GM12878 (cell line): ENCODE measurements at regions not wholly inside any gene's neighbourhood (a gene's known extent, or its start where the extent isn't known, plus 50 kb on each side); places are given as distances from the start of the nearest gene placed in this dataset.

Experiments
- ATAC-seq: fragments of 200-7000 bp; cut with Tn5 transposase; 3 replicates; pipeline ENCODE4 v1.9.1; 2020; ENCODE audit warnings: mild to moderate bottlenecking, moderate library complexity
- BruUV-seq: library from RNA; stranded (reverse); fragments of 400-500 nt; replicated peaks from 2 replicates; lab custom pipeline; 2021; lab: Mats Ljungman, UMichigan
- CTCF ChIA-PET: fragments of 300-600 bp; sonication (Branson Sonifier 250); formaldehyde crosslinking; extraction: SDS; loops from one replicate; lab custom pipeline; 2021; ENCODE audit warnings: inconsistent platforms; lab: Yijun Ruan, JAX
- POLR2A ChIA-PET: fragments of 350-600 bp; formaldehyde crosslinking; extraction: SDS; loops from one replicate; lab custom pipeline; 2021; ENCODE audit warnings: inconsistent platforms; lab: Charles Lee
- RAD21 ChIA-PET: fragments of 300-600 bp; sonication (Branson Sonifier 250); formaldehyde crosslinking; loops from one replicate; lab custom pipeline; 2023; ENCODE audit warnings: antibody characterized with exemption; ENCODE audit not compliant: unreplicated experiment; lab: Charles Lee
- SMC1A ChIA-PET: fragments of 300-600 bp; sonication (Branson Sonifier 250); formaldehyde crosslinking; loops from one replicate; lab custom pipeline; 2023; ENCODE audit not compliant: unreplicated experiment, uncharacterized antibody; lab: Charles Lee
- DNase-seq: peaks from one replicate; pipeline ENCODE4 v3.0.0-alpha.2; 2011; ENCODE audit warnings: low read depth, low spot score
- FAIRE-seq: peaks from 3 replicates; lab custom pipeline; 2011; peaks lifted over from hg19 to GRCh38; lab: Jason Lieb, UNC
- H2AFZ ChIP-seq: 2 replicates; pipeline ENCODE4 v1.6.0; 2011; ENCODE audit warnings: low read depth, low read length, control low read depth; ENCODE audit not compliant: control insufficient read depth
- H3K27ac ChIP-seq: 2 replicates; pipeline ENCODE4 v1.5.1; 2011; ENCODE audit warnings: control low read depth; ENCODE audit not compliant: control insufficient read depth, insufficient read depth
- H3K27me3 ChIP-seq, 2 experiments: replicated peaks in 1 of 2; 2 replicates each; pipeline versions ENCODE4 v1.6.0 to v1.6.1; 2011; ENCODE audit warnings: low read length in 1 of 2; ENCODE audit not compliant: control insufficient read depth in 2 of 2, insufficient read depth in 2 of 2
- H3K36me3 ChIP-seq, 2 experiments: 2 replicates each; pipeline ENCODE4 v1.5.1; 2011; ENCODE audit warnings: low read length in 1 of 2; ENCODE audit not compliant: control insufficient read depth in 2 of 2, insufficient read depth in 2 of 2
- H3K4me1 ChIP-seq: 2 replicates; pipeline ENCODE4 v1.6.1; 2011; ENCODE audit warnings: mild to moderate bottlenecking, low read length, moderate library complexity, mixed read lengths; ENCODE audit not compliant: control insufficient read depth, insufficient read depth
- H3K4me2 ChIP-seq: 2 replicates; pipeline ENCODE4 v1.6.0; 2011; ENCODE audit warnings: control low read depth; ENCODE audit not compliant: control insufficient read depth, insufficient read depth
- H3K4me3 ChIP-seq: fragments of 200-600 bp; sonication (generic); 2 replicates; pipeline ENCODE4 v1.5.1; 2016
- H3K79me2 ChIP-seq: 2 replicates; pipeline ENCODE4 v1.6.0; 2011; ENCODE audit warnings: low read length; ENCODE audit not compliant: control insufficient read depth, insufficient read depth
- H3K9ac ChIP-seq: 2 replicates; pipeline ENCODE4 v1.8.0; 2011; ENCODE audit warnings: low read length, control low read depth, mixed read lengths; ENCODE audit not compliant: control insufficient read depth, insufficient read depth
- H3K9me3 ChIP-seq: replicated peaks from 3 replicates; pipeline ENCODE4 v1.5.1; 2011; ENCODE audit warnings: mild to moderate bottlenecking, low read length; ENCODE audit not compliant: control insufficient read depth, insufficient read depth
- H4K20me1 ChIP-seq: 2 replicates; pipeline ENCODE4 v1.6.0; 2011; ENCODE audit not compliant: control insufficient read depth, insufficient read depth
- CBFB ChIP-seq: IDR thresholded peaks from 2 replicates; pipeline ENCODE4 v1.6.1; 2016; ENCODE audit warnings: antibody characterized with exemption, low read depth
- CBX3 ChIP-seq: fragments of 200-600 bp; sonication (generic); IDR thresholded peaks from 2 replicates; pipeline ENCODE4 v1.6.1; 2016; ENCODE audit warnings: low read depth, borderline replicate concordance
- CBX5 ChIP-seq: sonication (generic); IDR thresholded peaks from 2 replicates; pipeline ENCODE4 v1.6.1; 2016; ENCODE audit warnings: low read depth, moderate library complexity, mild to moderate bottlenecking, inconsistent platforms
- CEBPZ ChIP-seq: fragments of 150-350 bp; IDR thresholded peaks from 2 replicates; pipeline ENCODE4 v1.6.1; 2016; ENCODE audit warnings: low read depth, low read length
- ETV6 ChIP-seq, 2 experiments: fragments of 450-650 bp in 1 of 2; IDR thresholded peaks in 1 of 2; conservative IDR thresholded peaks in 1 of 2; 2 replicates each; pipeline ENCODE4 v1.6.1; 2014; ENCODE audit warnings: antibody characterized with exemption in 1 of 2, borderline replicate concordance in 1 of 2, low read depth in 1 of 2, mild to moderate bottlenecking in 1 of 2, moderate library complexity in 1 of 2
- KAT2A ChIP-seq: conservative IDR thresholded peaks from 2 replicates; pipeline ENCODE4 v1.6.1; 2011; ENCODE audit warnings: low read depth, low read length; ENCODE audit not compliant: control insufficient read depth
- NFXL1 ChIP-seq: fragments of 450-650 bp; IDR thresholded peaks from 2 replicates; pipeline ENCODE4 v1.6.1; 2017; ENCODE audit warnings: antibody characterized with exemption, mild to moderate bottlenecking, borderline replicate concordance
- POLR2AphosphoS2 ChIP-seq: IDR thresholded peaks from 2 replicates; pipeline ENCODE4 v1.6.1; 2011; ENCODE audit warnings: low read depth, mild to moderate bottlenecking, low read length, improper control_type of control experiment, moderate library complexity
- RELB ChIP-seq: fragments of 450-650 bp; IDR thresholded peaks from 2 replicates; pipeline ENCODE4 v1.6.1; 2017; ENCODE audit warnings: low read depth, mild to moderate bottlenecking, moderate library complexity
- SUPT20H ChIP-seq: IDR thresholded peaks from 2 replicates; pipeline ENCODE4 v1.6.1; 2011; ENCODE audit warnings: low read depth, mild to moderate bottlenecking, low read length, moderate library complexity, borderline replicate concordance; ENCODE audit not compliant: control insufficient read depth
- ZSCAN29 ChIP-seq: fragments of 450-650 bp; IDR thresholded peaks from 2 replicates; pipeline ENCODE4 v1.6.1; 2017; ENCODE audit warnings: mild to moderate bottlenecking, moderate library complexity
- WGBS: methylation state at CpG from one replicate; pipeline ENCODE4 v1.1.6; 2016; ENCODE audit warnings: low lambda C conversion rate; ENCODE audit not compliant: insufficient replicate concordance, insufficient coverage; ENCODE audit errors: missing lambda C conversion rate; 5-methylcytosine and 5-hydroxymethylcytosine counted together
- in situ Hi-C: fragments of 300-500 bp; cut with MboI; formaldehyde crosslinking; loops from 9 replicates; pipeline ENCODE4 v1.14.3; 2018; ENCODE audit warnings: mixed read lengths
- intact Hi-C: fragments of 100-400 bp; cut with micrococcal nuclease; formaldehyde crosslinking; loops from one replicate; pipeline ENCODE4 v1.14.2; 2022; ENCODE audit not compliant: unreplicated experiment

GRCh38 chr5:18270635-18271338, 636.5 kb downstream of the TAF11L14 start:
- no peaks in the 10 kb centered on the region for H3K4me1 ChIP-seq
- H2AFZ ChIP-seq: no peak overlapping the region
- DNase-seq (no peak), ATAC-seq (no peak), FAIRE-seq (no peak)
- SMC1A ChIA-PET: no interaction called here
- no peaks in the 10 kb centered on the region for H3K36me3 ChIP-seq
- CTCF ChIA-PET: no interaction called here
- no peak overlapping the region for H3K9ac ChIP-seq
- H3K9me3 ChIP-seq: no peaks in the 10 kb centered on the region
- no peak overlapping the region for H3K4me2 ChIP-seq
- H3K4me3 ChIP-seq: no peak overlapping the region
- RAD21 ChIA-PET: no interaction called here
- in situ Hi-C loops: no loop called here
- H4K20me1 ChIP-seq: no peaks in the 10 kb centered on the region
- H3K79me2 ChIP-seq: no peaks in the 10 kb centered on the region
- POLR2A ChIA-PET: no interaction called here
- intact Hi-C loops: no loop called here
- TF ChIP-seq CBX3 (no peak), CEBPZ (no peak), ZSCAN29 (no peak), NFXL1 (no peak), RELB (no peak), POLR2AphosphoS2 (no peak), ETV6 (conservative IDR thresholded peaks at IDR 0.05 in 1 of 2, IDR thresholded peaks at IDR 0.05 in 1 of 2; ENCODE audit: borderline replicate concordance in 1 of 2, low read depth in 1 of 2) (no peak), KAT2A (no peak), SUPT20H (no peak), CBX5 (no peak), CBFB (no peak)
- no TSS peak for BruUV-seq
- H3K27me3 ChIP-seq: no peaks in the 10 kb centered on the region
- WGBS: 58% methylated on average over 4 of the region's 4 CpGs
- no peak overlapping the region for H3K27ac ChIP-seq
